SH-SY5Y (cell line): ENCODE measurements at regions not wholly inside any gene's neighbourhood (a gene's known extent, or its start where the extent isn't known, plus 50 kb on each side); places are given as distances from the start of the nearest gene placed in this dataset.
A peak's percentile ranks its signal among the peaks of the same experiment; 100 is the strongest.

ENCODE experiments used
- GATA2 ChIP-seq: IDR thresholded peaks from 2 replicates; pipeline ENCODE4 v1.6.1; 2011; ENCODE audit warnings: mild to moderate bottlenecking, low read depth, low read length
- GATA3 ChIP-seq: IDR thresholded peaks from 2 replicates; pipeline ENCODE4 v1.6.1; 2011; ENCODE audit warnings: low read depth, mild to moderate bottlenecking, low read length, moderate library complexity

DNA sequence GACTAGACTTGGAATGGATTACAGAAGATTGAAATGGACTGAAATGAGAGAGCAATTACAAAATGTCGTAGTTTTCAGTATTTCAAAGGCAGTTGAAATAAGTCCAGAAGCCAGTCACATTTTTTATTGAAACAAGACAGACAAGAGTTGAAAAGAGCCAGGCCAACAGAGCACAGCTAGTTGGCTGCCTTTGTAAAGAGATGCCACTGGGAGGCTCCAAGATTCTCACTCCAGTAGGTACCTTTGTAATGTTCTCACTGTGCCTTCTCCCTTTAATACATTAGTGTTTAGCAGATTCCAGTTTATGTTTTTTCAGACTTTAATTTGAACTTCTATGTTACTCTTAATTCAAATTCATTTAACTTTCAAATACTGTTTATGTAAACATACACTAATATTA, 234.8 kb downstream of the DSEL start:
- no peak for TF ChIP-seq GATA3
- no peak for TF ChIP-seq GATA2

- TF ChIP-seq GATA3 (no peak), GATA2 (peak; percentile 59)
These were observed 235.9 kb downstream of the DSEL start for GRCh38 chr18:67280486-67281242.

- TF ChIP-seq GATA3: no peak
- TF ChIP-seq GATA2: no peak
These were observed 236.5 kb downstream of the DSEL start for GRCh38 chr18:67279988-67280387.

DNA sequence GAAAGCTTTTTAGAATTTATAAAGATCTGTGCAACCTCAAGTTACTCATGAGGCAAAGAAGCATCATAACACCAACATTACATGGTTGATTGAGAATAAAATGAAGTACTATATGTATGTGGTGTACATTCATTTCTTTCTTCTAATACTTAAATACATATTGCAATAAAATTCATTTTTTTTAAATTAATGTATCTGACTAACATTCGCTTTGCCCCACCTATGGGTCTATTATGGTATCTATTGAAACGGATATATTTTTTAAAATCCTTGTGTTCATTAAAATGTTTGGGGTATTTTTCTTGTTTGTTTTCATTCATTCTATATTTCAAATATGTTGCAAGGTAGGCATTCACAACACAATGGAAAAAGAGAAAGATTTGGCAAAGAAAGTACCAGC, 237.5 kb downstream of the DSEL start:
- no peak for TF ChIP-seq GATA3
- no peak for TF ChIP-seq GATA2

DNA sequence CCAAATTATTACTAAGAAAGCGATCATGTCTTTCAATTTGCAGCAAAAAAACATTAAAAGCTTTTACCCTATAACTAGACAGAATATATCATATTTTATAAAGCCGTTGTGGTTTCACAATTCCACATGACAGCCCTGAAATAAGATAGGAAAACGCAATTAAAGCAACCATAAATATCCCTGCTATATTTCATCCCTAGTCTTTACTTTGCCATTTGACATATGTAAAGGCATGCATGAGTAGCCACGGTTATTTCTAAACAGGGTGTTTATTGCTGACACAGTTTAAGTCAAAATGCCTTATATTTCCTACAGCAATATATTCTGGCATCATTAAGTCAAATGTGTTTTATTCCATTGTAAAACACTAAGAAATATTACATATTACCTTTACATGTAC, 239.9 kb downstream of the DSEL start:
- TF ChIP-seq GATA3: no peak
- TF ChIP-seq GATA2: no peak

DNA sequence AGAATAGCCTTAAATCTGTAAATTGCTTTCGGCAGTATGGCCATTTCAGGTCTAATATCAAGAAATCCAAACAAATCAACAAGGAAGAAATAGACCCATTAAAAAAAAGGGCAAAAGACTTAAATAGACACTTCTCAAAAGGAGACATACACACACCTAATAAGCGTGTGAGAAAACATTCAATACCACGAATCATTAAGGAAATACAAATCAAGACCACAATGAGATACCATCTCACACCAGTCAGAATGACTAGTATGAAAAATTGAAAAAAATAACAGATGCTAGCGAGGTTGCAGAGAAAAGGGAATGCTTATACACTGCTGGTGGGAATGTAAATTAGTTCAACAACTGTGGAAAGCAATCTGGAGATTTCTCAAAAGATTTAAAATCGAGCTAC, 243.2 kb downstream of the DSEL start:
- TF ChIP-seq GATA2 (no peak), GATA3 (no peak)

DNA sequence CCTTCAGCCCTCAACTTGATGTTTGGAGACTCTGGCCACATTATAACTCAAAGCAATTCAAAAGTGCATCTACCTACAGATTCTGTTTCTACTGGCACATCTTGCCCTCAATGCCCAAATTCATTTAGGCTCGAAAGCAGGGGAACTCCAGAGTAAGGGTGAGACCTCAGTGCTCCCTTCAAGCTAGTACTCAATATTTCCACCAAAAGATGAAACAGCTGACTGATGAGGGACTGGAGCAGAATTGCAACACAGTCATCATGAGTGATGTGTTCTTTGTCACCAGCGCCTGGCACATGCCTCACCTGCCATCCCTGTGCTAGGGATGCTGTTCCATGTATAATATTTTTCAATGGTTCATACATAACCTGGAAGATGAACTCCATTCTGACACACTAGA, 247.3 kb downstream of the DSEL start:
- TF ChIP-seq GATA2: no peak
- TF ChIP-seq GATA3: no peak

DNA sequence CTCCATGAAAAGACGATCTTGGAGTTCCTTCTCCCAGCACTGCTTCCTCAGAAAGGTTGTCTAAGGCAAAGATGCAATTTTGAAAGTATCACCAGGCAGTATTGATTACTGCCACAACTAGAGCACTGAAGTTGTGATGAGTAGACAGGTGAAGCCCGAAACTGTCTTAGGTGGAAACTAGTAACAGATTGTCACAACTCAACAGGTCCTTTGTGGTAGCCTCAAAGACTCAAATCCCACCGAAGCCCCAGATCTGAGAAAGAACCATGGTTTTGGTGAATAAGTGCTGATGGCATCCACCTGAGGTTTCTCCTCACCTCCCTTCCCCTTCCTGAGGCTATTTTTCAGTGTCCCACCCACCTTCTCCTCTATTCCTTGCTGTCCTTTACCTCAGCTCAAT, 248.0 kb downstream of the DSEL start:
- TF ChIP-seq GATA2 (no peak), GATA3 (no peak)

GRCh38 chr18:67266246-67267237, 250.0 kb downstream of the DSEL start:
- TF ChIP-seq GATA2 (no peak), GATA3 (no peak)

GRCh38 chr18:67265464-67266245, 250.9 kb downstream of the DSEL start:
- TF ChIP-seq GATA3 (no peak), GATA2 (no peak)

GRCh38 chr18:67261931-67262552, 254.5 kb downstream of the DSEL start:
- TF ChIP-seq GATA2 (no peak), GATA3 (no peak)

DNA sequence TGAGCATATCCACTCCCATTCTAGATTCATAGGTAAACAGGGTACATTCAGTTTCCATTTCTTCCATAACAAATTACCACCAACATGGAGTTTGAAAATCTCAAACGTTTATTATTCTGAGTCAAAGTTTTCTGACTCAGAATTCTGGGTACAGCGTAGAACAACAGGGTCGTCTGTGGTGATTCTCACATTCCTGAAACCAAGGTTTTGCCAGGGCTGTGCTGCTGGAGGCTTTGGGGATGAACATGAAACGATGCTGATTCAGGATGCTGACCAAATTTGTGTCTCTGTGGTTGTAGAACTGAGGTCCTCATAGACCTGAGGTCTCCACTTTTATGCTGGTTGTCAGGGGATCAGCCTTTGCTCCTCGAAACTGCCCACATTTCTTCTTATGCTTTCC, 255.7 kb downstream of the DSEL start:
- no peak for TF ChIP-seq GATA3
- no peak for TF ChIP-seq GATA2

GRCh38 chr18:67250776-67251424, 265.6 kb downstream of the DSEL start:
- TF ChIP-seq GATA3 (no peak), GATA2 (no peak)
